Liver (tissue), 3 donors: ENCODE measurements at regions not wholly inside any gene's neighbourhood (a gene's known extent, or its start where the extent isn't known, plus 50 kb on each side); places are given as distances from the start of the nearest gene placed in this dataset.

Source experiments
- CTCF ChIP-seq: fragments of 150-350 bp; IDR thresholded peaks from 2 replicates; pipeline ENCODE4 v1.5.1; 2017; ENCODE audit warnings: improper control_type of control experiment, low read depth, low read length; ENCODE audit not compliant: missing input control
- FOXA1 ChIP-seq: IDR thresholded peaks from 2 replicates; pipeline ENCODE4 v1.6.1; 2016; ENCODE audit warnings: antibody characterized with exemption
- SP1 ChIP-seq: IDR thresholded peaks from 2 replicates; pipeline ENCODE4 v1.6.1; 2018; ENCODE audit warnings: antibody characterized with exemption, mild to moderate bottlenecking
- YY1 ChIP-seq: IDR thresholded peaks from 2 replicates; pipeline ENCODE4 v1.6.1; 2016; ENCODE audit warnings: antibody characterized with exemption, mild to moderate bottlenecking
- donor health status: healthy.
- donor health status: healthy.

DNA sequence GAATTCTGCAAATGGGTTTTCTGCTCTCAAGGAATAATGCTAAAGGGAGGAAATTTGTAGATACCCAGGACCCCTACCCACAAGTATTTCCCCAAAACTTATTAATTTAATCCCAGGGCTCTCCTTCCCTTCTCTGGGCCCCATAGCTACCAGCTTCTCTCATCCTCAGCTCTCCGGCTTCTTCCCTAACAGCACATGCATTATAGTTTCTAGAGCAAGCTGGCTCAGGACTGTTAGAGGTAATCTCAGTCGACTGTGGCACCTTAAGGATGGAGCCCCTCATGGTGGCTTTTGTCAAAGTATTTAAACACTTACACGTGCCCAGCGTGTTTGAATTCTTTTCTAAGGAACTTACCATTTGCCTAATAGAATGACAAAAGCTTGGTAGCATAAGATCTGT lies 252.5 kb upstream of the GAS1 start:
- no peak for TF ChIP-seq CTCF
- no peak for TF ChIP-seq YY1
- TF ChIP-seq SP1, result no peak
- no peak for TF ChIP-seq FOXA1
